ENCODE measurements at regions not wholly inside any gene's neighbourhood (a gene's known extent, or its start where the extent isn't known, plus 50 kb on each side); places are given as distances from the start of the nearest gene placed in this dataset.
"Not testable (repeated sequence)": the region's sequence is repeated elsewhere in the genome, so short reads cannot be mapped to it uniquely, and the experiment has no call there.

DNA sequence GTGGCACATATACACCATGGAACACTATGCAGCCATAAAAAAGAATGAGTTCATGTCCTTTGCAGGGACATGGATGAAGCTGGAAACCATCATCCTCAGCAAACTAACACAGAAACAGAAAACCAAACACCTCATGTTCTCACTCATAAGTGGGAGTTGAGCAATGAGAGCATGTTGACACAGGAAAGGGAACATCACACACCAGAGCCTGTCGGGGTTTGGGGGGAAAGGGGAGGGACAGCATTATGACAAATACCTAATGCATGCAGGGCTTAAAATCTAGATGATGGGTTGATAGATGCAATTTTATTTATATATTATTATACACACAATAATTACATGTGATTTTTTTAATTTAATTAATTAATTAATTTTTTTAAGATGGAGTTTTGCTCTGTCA lies 72.8 kb upstream of the WARS2 start:
- not testable (repeated sequence) for TF ChIP-seq CTCF (conservative IDR thresholded peaks at IDR 0.05; ENCODE audit: low read length); EZH2phosphoT487 (IDR thresholded peaks at IDR 0.05; ENCODE audit: borderline replicate concordance)

Data from Loucy (cell line).